Astrocyte of the cerebellum (primary cell): ENCODE measurements at regions not wholly inside any gene's neighbourhood (a gene's known extent, or its start where the extent isn't known, plus 50 kb on each side); places are given as distances from the start of the nearest gene placed in this dataset.

Experiments
- DNase-seq: peaks from one replicate; pipeline ENCODE4 v3.0.0-alpha.2; 2011; ENCODE audit warnings: low read depth
- H3K4me3 ChIP-seq: 2 replicates; pipeline ENCODE4 v1.5.1; 2011; ENCODE audit warnings: mild to moderate bottlenecking, low read depth, low read length, moderate library complexity
- in situ Hi-C: cut with HindIII; loops from 2 replicates; pipeline ENCODE4 v1.10.0; 2017; ENCODE audit warnings: low sequenced_read_pairs
- TF ChIP-seq, protein P1 (sequence below): IDR thresholded peaks from 2 replicates; pipeline ENCODE4 v1.5.1; 2012; ENCODE audit warnings: low read length, low read depth, moderate library complexity, mild to moderate bottlenecking; ENCODE audit errors: missing control alignments

DNA sequence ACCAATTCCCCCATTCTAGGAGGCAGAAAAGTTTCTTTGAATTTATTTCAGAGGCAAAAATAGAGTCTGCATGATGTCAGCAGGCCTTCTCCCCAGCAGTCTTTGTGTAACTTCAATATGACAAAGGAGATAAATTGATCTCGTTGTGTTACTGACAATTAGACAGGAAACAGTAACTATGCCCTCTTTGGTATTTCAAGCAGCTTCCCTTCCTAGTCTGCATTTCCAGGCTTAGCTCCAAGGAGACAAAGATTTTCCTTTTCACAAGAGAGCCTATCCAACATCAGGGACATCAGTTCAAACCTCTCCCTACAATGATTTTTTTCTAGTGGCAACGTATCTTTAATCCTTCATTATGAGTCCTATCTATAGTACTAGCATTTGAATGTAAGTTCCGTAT lies 245.9 kb upstream of the HSF2 start:
- TF ChIP-seq, protein P1, sequence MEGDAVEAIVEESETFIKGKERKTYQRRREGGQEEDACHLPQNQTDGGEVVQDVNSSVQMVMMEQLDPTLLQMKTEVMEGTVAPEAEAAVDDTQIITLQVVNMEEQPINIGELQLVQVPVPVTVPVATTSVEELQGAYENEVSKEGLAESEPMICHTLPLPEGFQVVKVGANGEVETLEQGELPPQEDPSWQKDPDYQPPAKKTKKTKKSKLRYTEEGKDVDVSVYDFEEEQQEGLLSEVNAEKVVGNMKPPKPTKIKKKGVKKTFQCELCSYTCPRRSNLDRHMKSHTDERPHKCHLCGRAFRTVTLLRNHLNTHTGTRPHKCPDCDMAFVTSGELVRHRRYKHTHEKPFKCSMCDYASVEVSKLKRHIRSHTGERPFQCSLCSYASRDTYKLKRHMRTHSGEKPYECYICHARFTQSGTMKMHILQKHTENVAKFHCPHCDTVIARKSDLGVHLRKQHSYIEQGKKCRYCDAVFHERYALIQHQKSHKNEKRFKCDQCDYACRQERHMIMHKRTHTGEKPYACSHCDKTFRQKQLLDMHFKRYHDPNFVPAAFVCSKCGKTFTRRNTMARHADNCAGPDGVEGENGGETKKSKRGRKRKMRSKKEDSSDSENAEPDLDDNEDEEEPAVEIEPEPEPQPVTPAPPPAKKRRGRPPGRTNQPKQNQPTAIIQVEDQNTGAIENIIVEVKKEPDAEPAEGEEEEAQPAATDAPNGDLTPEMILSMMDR = no peak
- in situ Hi-C loops = no loop called here
- DNase-seq = no peak
- no peak overlapping the region for H3K4me3 ChIP-seq

DNA sequence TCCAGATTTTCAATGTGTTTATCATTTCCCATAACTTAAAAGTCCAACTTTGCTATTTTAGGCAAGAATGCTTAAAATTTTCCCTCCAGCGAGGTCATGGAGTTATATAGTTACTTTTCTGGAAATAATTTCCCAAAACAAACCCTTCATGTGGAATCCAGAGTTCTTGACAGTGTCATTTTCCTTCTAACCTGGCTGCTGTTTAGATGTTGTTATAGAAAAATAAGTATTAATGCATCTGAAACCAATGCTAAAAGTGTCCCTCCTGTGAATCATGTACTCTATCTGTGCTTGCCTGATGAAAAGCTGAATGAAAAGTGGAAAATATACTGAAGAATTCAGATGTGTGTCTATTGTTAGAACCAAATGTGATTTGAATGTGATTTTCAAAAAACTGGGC lies 245.3 kb upstream of the HSF2 start:
- no peak overlapping the region for H3K4me3 ChIP-seq
- in situ Hi-C loops = no loop called here
- DNase-seq = no peak
- TF ChIP-seq, protein P1 = no peak

DNA sequence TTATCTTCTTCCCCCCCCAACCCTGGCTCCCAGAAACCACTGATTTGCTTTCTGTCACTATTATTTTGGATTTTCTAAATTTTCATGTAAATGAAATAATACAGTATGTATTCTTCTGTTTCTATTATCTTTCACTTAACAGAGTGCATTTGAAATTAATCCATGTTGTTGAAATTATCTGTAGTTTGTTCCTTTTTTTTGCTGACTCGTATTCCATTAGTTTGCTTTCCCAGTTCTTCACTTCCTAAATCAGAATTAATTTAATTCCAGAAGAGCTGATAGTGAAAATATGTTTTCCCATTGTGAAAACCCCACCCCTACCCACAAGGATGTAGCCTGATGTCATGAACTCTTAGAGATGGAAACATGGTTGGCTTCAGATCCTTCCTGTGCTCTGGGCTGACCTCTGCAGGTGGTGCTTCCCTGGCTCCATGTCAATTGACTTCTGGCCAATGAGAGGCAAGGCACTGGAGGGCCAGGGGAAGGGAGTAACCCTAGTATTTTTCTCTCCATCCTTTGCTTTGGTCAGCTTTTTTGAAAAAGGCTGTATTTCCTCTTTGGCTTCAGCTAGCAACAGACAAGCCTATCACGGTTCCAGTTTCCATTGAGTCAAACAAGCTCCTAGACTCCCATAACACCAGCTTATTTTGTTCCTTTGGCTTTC lies 244.4 kb upstream of the HSF2 start:
- DNase-seq = no peak
- H3K4me3 ChIP-seq = no peak overlapping the region
- TF ChIP-seq, protein P1 = no peak
- in situ Hi-C loops = no loop called here

DNA sequence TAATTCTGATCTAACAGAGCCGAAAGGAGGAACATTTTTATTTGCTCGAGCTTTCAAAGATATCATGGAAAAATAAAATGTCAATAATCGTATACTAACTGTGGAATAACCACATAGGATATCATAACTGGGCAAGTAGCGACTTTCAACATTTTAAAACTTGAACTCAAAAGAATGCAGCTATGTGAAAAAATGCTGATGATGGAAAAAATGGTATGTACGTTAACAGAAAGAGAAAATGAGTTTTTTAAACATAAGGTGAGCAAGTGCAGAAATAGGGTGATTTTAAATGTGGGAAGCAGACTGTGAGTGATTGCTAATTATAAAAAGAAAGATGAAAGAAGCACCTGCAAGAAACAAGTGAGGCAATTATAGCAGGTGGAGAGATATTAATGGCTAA lies 238.3 kb upstream of the HSF2 start:
- no peak overlapping the region for H3K4me3 ChIP-seq
- in situ Hi-C loops = no loop called here
- no peak for DNase-seq
- TF ChIP-seq, protein P1 = no peak

DNA sequence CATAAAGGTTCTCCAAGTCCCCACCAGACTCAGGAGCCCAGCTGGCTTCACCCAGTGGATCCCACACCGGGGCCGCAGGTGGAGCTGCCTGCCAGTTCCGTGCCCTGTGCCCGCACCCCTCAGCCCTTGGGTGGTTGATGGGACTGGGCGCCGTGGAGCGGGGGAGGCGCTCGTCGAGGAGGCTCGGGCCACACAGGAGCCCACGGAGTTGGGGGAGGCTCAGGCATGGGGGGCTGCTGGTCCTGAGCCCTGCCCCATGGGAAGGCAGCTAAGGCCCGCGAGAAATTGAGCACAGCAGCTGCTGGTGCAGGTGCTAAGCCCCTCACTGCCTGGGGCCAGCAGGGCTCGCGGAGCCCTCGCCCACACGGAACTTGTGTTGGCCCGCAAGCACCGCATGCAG lies 234.4 kb upstream of the HSF2 start:
- TF ChIP-seq, protein P1 = no peak
- DNase-seq = no peak
- no peak overlapping the region for H3K4me3 ChIP-seq
- in situ Hi-C loops = no loop called here

DNA sequence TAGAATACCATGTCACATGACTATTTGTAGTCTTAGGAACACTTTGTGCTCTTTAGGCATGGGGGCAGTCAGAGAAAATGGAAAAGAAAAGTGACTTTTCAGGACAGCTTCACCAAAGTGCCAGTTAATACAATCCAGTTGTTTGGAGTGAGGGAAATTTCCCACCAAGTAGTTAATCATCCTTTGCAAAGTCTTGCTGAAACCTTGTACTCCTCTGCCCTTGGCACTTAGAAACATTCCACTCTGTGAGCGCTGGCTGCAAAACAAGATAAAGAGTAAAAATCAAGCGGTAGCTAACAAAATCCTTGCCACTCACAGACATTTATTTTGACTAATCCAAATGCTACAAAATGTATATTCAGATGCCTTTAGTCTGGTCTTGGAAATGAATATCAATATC lies 229.2 kb upstream of the HSF2 start:
- TF ChIP-seq, protein P1 = no peak
- in situ Hi-C loops = no loop called here
- no peak for DNase-seq
- H3K4me3 ChIP-seq = no peak overlapping the region

DNA sequence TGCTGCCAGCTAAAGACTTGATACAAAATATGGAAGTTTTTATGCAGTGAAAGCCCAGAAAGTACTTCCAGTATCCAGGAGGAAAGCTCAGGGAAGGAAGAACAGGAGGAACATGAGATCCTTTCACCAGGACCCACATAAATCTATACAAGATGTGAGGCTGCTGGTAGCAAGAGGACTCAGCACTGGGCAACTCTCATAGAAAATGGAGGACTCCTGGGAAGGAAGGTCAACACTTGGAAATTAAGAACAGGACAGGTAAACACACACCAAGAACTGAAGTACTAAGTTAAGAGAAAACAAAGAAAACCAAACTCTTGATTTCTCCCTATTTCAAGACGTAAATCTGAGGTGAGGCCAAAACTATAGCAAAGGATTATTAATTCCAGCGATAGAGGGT lies 220.5 kb upstream of the HSF2 start:
- no peak overlapping the region for H3K4me3 ChIP-seq
- TF ChIP-seq, protein P1 = no peak
- no peak for DNase-seq
- in situ Hi-C loops = no loop called here
